Activated CD8-positive, alpha-beta T cell treated with anti-CD3 and anti-CD28 coated beads, Interleukin-2, amount 10 ng/mL, durations not matched to agents 7 days and 5 days (primary cell): ENCODE measurements at regions not wholly inside any gene's neighbourhood (a gene's known extent, or its start where the extent isn't known, plus 50 kb on each side); places are given as distances from the start of the nearest gene placed in this dataset.

Source experiments
- ATAC-seq: fragments of 150-1000 bp; cut with Tn5 transposase; one replicate; pipeline ENCODE4 v1.10.0; 2021; ENCODE audit warnings: moderate library complexity
- CTCF ChIA-PET: fragments of 350-600 bp; sonication (Branson Sonifier 250); formaldehyde crosslinking; loops from one replicate; lab custom pipeline; 2021; ENCODE audit warnings: antibody characterized with exemption; lab: Charles Lee
- POLR2A ChIA-PET: fragments of 350-600 bp; sonication (Branson Sonifier 250); formaldehyde crosslinking; loops from one replicate; lab custom pipeline; 2021; ENCODE audit warnings: antibody characterized with exemption; lab: Charles Lee
- DNase-seq: peaks from one replicate; pipeline ENCODE4 v3.0.0-alpha.2; 2020
- H3K27ac Mint-ChIP-seq: one replicate; pipeline ENCODE4 v1.8.0; 2021; ENCODE audit warnings: mild to moderate bottlenecking, mixed read lengths
- H3K27me3 Mint-ChIP-seq: one replicate; pipeline ENCODE4 v1.8.0; 2021; ENCODE audit warnings: low read depth, mixed read lengths
- H3K36me3 Mint-ChIP-seq: one replicate; pipeline ENCODE4 v1.8.0; 2021; ENCODE audit warnings: low read depth, mixed read lengths
- H3K4me1 Mint-ChIP-seq: one replicate; pipeline ENCODE4 v1.8.0; 2021; ENCODE audit warnings: low read depth, mixed read lengths
- H3K4me3 Mint-ChIP-seq: one replicate; pipeline ENCODE4 v1.8.0; 2021; ENCODE audit warnings: mild to moderate bottlenecking, mixed read lengths
- H3K9me3 Mint-ChIP-seq: one replicate; pipeline ENCODE4 v1.8.0; 2022; ENCODE audit warnings: mixed read lengths; ENCODE audit not compliant: insufficient read depth

- CTCF ChIA-PET, result no interaction called here
Observed at GRCh38 chr13:109856350-109856749, 70.0 kb upstream of the IRS2 start.

GRCh38 chr13:109853153-109853552, 66.8 kb upstream of the IRS2 start:
- H3K4me1 Mint-ChIP-seq, result no peaks in the 10 kb centered on the region
- POLR2A ChIA-PET, result no interaction called here
- H3K27ac Mint-ChIP-seq, result no peak overlapping the region
- ATAC-seq, result no peak
- no peaks in the 10 kb centered on the region for H3K9me3 Mint-ChIP-seq
- no peak overlapping the region for H3K4me3 Mint-ChIP-seq
- H3K27me3 Mint-ChIP-seq, result peaks cover 4% of the 10 kb centered on the region
- CTCF ChIA-PET, result no interaction called here
- no peaks in the 10 kb centered on the region for H3K36me3 Mint-ChIP-seq
- no peak for DNase-seq

More at GRCh38 chr13:109856350-109856749, 70.0 kb upstream of the IRS2 start:
- POLR2A ChIA-PET, result no interaction called here
- ATAC-seq, result no peak
- DNase-seq, result no peak
- H3K9me3 Mint-ChIP-seq, result no peaks in the 10 kb centered on the region
- H3K4me1 Mint-ChIP-seq, result no peaks in the 10 kb centered on the region
- peaks cover 10% of the 10 kb centered on the region for H3K27me3 Mint-ChIP-seq
- H3K4me3 Mint-ChIP-seq, result no peak overlapping the region
- no peaks in the 10 kb centered on the region for H3K36me3 Mint-ChIP-seq
- H3K27ac Mint-ChIP-seq, result no peak overlapping the region

GRCh38 chr13:109846185-109846584, 59.8 kb upstream of the IRS2 start:
- no peaks in the 10 kb centered on the region for H3K36me3 Mint-ChIP-seq

GRCh38 chr13:109844396-109844795, 58.0 kb upstream of the IRS2 start:
- H3K9me3 Mint-ChIP-seq, result no peaks in the 10 kb centered on the region
- H3K27ac Mint-ChIP-seq, result no peak overlapping the region
- CTCF ChIA-PET, result no interaction called here
- H3K4me3 Mint-ChIP-seq, result no peak overlapping the region
- peaks cover 7% of the 10 kb centered on the region for H3K4me1 Mint-ChIP-seq
- peaks cover 7% of the 10 kb centered on the region for H3K27me3 Mint-ChIP-seq
- POLR2A ChIA-PET, result no interaction called here
- ATAC-seq, result no peak
- DNase-seq, result no peak
- H3K36me3 Mint-ChIP-seq, result no peaks in the 10 kb centered on the region

More at GRCh38 chr13:109846185-109846584, 59.8 kb upstream of the IRS2 start:
- no peaks in the 10 kb centered on the region for H3K27me3 Mint-ChIP-seq
- ATAC-seq (no peak), DNase-seq (no peak)
- no peaks in the 10 kb centered on the region for H3K4me1 Mint-ChIP-seq
- CTCF ChIA-PET, result no interaction called here
- no peak overlapping the region for H3K4me3 Mint-ChIP-seq
- H3K9me3 Mint-ChIP-seq, result no peaks in the 10 kb centered on the region
- POLR2A ChIA-PET, result no interaction called here
- no peak overlapping the region for H3K27ac Mint-ChIP-seq

- Mint-ChIP-seq H3K4me3 (no peak overlapping the region), H3K36me3 (no peaks in the 10 kb centered on the region), H3K27me3 (peaks cover 7% of the 10 kb centered on the region), H3K27ac (no peak overlapping the region), H3K4me1 (peaks cover 7% of the 10 kb centered on the region), H3K9me3 (no peaks in the 10 kb centered on the region)
- CTCF ChIA-PET, result no interaction called here
- DNase-seq, result no peak
- ATAC-seq, result no peak
- POLR2A ChIA-PET, result no interaction called here
Observed at GRCh38 chr13:109843695-109844094, 57.3 kb upstream of the IRS2 start.

GRCh38 chr13:109842212-109842920, 56.0 kb upstream of the IRS2 start:
- Mint-ChIP-seq H3K27ac (no peak overlapping the region), H3K9me3 (no peaks in the 10 kb centered on the region), H3K4me1 (peaks cover 7% of the 10 kb centered on the region), H3K27me3 (peaks cover 7% of the 10 kb centered on the region), H3K4me3 (no peak overlapping the region), H3K36me3 (no peaks in the 10 kb centered on the region)
- ChIA-PET POLR2A (no interaction called here), CTCF (no interaction called here)
- DNase-seq (no peak), ATAC-seq (no peak)

GRCh38 chr13:109840893-109841287, 54.5 kb upstream of the IRS2 start:
- Mint-ChIP-seq H3K4me3 (no peak overlapping the region), H3K27me3 (peaks cover 7% of the 10 kb centered on the region), H3K4me1 (peaks cover 7% of the 10 kb centered on the region), H3K36me3 (no peaks in the 10 kb centered on the region), H3K27ac (no peak overlapping the region), H3K9me3 (no peaks in the 10 kb centered on the region)
- DNase-seq (no peak), ATAC-seq (no peak)
- ChIA-PET POLR2A (no interaction called here), CTCF (no interaction called here)

GRCh38 chr13:109840201-109840892, 54.0 kb upstream of the IRS2 start:
- H3K27me3 Mint-ChIP-seq, result peaks cover 7% of the 10 kb centered on the region
- no peak for ATAC-seq
- no peaks in the 10 kb centered on the region for H3K9me3 Mint-ChIP-seq
- peaks cover 7% of the 10 kb centered on the region for H3K4me1 Mint-ChIP-seq
- no peak overlapping the region for H3K27ac Mint-ChIP-seq
- POLR2A ChIA-PET, result no interaction called here
- no peak overlapping the region for H3K4me3 Mint-ChIP-seq
- CTCF ChIA-PET, result no interaction called here
- H3K36me3 Mint-ChIP-seq, result no peaks in the 10 kb centered on the region
- DNase-seq, result no peak

GRCh38 chr13:109836629-109837607, 50.5 kb upstream of the IRS2 start:
- Mint-ChIP-seq H3K4me3 (no peak overlapping the region), H3K9me3 (no peaks in the 10 kb centered on the region), H3K27me3 (peaks cover 13% of the 10 kb centered on the region), H3K27ac (no peak overlapping the region), H3K36me3 (no peaks in the 10 kb centered on the region), H3K4me1 (peaks cover 7% of the 10 kb centered on the region)
- ATAC-seq (no peak), DNase-seq (no peak)
- CTCF ChIA-PET, result no interaction called here
- POLR2A ChIA-PET, result no interaction called here
